Dermis blood vessel endothelial cell (primary cell): ENCODE measurements at regions not wholly inside any gene's neighbourhood (a gene's known extent, or its start where the extent isn't known, plus 50 kb on each side); places are given as distances from the start of the nearest gene placed in this dataset.

Experiments used
- DNase-seq: peaks from one replicate; pipeline ENCODE4 v3.0.0; 2010

GRCh38 chr6:109315341-109316110 is 66.7 kb downstream of the CD164 start:
- DNase-seq, result no peak

GRCh38 chr6:109314313-109314712 is 68.0 kb downstream of the CD164 start:
- DNase-seq, result no peak

- no peak for DNase-seq
Observed at GRCh38 chr6:109313139-109313538, 69.1 kb downstream of the CD164 start.

- no peak for DNase-seq
Observed at GRCh38 chr6:109311471-109311870, 70.8 kb downstream of the CD164 start.

DNA sequence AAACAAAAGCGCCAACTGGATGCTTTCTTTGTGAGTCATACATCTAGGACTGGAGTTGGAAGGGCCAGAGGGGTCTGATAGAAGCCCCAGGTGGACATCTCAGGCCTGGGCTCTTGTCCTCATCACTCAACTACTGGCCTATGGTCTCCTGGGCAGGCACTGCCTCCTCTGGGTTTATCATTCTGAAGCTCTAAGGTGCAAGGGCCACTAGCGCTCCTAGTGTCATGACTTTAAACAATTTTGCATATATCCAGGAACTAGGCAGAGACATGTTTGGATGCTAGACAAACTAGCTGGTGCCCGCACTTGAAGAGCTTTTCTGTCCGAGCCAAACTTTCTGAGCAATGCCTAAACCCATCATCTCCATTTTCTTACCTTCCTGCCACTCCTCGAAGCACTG is 72.3 kb downstream of the CD164 start:
- DNase-seq, result no peak

DNA sequence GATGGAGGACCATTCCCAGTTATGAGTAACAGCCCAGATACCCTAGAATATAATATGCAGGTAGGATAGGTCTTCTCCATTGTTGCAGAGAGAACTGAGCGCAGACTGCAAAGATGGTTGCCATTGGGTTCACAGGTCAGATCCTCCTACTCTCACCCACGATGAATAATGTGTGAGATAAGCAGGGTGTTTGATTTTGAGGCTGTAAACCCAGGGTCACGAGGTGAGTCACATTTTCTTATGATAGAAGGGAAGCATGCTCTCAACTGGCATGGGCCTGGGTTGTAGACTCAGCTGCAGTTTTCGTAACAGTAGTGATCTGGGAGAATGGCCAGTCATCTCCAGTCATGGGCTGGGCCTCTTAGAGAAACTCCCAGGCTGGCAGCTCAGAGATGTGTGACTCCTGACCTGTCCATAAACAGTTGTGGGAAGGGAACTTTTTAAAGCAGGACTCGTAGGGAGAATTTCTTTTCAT is 74.2 kb downstream of the CD164 start:
- DNase-seq, result no peak

GRCh38 chr6:109306733-109307132 is 75.5 kb downstream of the CD164 start:
- no peak for DNase-seq

DNA sequence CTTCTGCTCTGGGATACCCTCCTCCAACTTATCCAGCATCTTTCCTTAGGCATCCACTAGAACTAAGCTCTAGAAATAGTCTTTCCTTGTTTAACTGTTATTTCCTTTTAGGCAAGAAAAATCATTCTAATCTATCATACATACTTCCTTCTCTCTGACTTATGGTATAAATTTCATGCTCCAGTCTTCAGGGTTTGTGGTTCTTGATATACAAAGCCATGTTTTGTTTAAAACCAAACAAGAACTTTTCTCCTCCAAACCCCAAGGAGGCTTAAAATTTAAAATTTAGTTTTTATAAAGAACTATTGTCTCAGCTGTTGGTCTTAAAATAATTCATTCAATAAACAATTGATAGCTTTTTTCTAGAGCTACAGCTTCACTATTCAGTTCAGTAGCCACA is 77.2 kb downstream of the CD164 start:
- no peak for DNase-seq

DNA sequence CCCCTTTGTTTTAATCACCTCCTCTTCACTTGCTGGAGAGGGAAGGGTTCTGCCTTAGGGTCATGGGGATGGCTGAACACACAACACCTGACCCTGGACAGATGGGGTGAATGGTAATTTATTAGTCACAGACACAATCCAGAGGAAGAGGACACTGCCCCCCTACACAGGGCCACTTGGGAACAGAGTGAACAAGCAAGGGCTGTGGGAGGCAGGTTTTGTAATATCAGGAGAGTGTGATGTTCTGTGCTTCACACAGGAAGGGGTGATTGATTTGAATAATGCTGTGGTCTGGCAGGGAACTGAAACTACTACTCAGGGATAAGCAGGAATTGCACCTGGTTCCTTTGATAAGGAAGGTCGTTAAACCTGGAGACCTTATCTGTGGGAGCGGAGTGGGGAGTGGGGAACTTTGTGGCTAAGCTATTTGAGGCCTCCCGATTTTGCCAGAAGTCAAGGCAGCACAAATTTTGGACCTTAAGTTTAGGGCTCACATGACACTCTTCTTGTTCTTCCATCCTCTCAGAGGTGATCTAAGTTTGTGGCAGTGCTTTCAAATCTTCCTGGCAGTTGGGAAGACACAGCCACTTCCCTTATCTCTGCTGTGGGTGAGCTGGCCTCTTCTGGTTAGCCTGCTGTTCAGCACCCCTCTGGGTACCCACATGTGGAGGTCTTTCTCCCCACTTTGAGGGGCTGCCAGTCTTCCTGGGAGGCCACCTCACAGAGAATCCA is 77.8 kb downstream of the CD164 start:
- DNase-seq, result no peak

- DNase-seq, result no peak
Observed at GRCh38 chr6:109303640-109304283, 78.5 kb downstream of the CD164 start.

GRCh38 chr6:109303164-109303563 is 79.1 kb downstream of the CD164 start:
- no peak for DNase-seq

DNA sequence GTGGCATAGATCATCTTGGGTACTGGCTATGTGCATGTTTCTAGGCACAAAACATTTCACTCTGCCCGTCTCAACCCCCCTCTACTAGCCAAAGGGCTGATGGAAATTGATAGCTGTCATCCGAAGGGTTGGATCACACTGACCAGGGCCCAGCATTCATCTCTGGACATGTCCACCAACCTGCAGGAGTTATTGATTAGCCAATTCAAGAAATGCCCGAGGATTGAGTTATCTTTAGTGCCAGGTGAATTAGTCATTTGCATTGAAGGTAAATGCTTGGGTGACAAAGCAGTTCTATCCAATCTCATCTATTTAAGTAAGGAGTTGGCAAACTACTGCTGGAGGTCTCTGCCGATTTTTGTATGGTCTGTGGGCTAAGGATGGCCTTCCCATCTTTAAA is 80.1 kb downstream of the CD164 start:
- no peak for DNase-seq

GRCh38 chr6:109301418-109301817 is 80.8 kb downstream of the CD164 start:
- DNase-seq, result no peak

DNA sequence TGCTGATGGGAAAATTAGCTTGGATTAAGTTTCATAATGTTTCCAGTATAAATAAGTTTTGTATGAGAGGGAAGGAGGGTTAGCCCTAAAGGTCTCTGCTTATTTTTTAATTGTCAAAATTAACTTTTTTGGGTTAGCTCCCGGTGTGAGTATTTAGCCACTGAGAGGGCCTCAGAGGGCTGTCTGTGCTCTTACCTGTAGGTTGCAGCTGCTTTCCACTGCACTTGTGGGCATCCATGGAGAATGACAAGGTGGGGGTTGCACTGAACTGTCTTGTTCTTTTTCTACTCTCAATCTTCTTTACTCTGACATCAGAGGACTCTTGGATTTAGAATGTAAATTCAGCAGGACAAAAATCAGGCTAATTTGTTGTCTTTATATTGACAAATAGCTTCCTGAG is 81.4 kb downstream of the CD164 start:
- DNase-seq, result no peak

DNA sequence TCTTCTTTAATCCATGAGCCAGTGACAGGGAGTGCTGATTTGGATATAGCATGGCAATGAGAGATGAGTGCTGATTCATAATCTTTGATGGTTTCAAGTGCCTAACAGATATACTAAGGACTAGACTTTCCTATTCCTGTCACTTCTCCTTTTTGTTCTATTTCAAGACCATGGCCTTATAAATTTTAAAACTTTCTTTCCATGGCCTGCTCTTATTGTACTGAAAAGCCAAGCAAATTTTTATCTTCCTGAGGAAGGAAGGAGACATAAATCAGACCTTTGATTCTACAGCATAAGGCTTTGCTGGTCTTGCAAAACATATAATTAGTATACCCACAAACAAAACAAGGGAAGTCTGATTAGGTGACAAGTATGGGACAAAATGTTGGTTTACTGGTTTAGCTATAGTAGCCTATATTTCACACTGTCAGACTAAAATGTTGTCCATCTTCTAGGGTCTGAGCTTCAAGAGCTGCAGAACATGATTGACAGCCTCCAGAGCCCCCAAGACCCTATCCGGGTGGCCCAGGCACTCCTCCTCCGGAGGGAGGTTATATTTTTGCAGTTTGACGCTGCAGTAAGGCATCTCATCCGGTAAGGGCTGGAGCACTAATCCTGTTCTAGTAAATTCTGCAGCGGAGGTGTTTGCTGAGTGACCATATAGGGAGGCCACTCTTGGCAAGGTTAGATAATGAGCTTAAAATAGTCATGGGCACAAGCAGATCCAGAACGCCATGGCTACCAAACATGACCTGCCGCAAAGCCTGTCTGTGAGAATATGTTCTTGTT is 82.3 kb downstream of the CD164 start:
- no peak for DNase-seq

- DNase-seq, result no peak
Observed at GRCh38 chr6:109299265-109299607, 83.0 kb downstream of the CD164 start.

- no peak for DNase-seq
Observed at GRCh38 chr6:109298605-109299264, 83.5 kb downstream of the CD164 start.

DNA sequence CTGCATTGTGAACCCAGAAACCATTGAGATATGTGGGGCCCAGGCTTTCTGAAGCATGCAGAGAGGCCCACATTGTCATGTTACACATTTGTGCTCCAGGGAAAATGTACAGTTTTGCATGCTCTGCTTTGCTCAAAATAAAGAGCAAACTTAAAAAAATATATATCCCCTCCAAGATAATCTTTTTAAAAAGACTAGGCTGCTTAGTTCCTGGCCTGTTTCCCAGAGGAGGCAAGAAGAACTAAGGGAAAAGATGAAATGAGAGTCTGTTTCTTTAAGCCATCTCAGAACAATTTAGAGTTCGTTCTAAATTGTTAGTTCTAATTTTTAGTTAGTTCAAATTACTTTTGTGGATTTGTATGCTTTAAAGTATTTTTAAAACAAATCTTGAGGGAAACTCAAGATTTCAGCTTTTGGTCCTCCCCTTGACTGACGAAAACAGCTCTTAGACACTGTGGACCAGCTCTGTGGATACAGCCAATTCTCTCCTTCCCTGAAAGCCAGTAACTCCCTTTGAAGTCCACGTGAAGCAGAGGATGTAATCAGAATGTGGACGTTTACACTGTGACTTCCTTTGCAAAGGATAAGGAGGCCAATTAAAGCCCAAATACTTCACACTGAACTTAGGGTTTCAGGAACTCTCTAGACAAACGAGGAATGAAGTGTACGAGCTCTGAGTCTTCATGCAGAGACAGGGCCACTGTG is 84.7 kb downstream of the CD164 start:
- no peak for DNase-seq

GRCh38 chr6:109296971-109297372 is 85.3 kb downstream of the CD164 start:
- no peak for DNase-seq

DNA sequence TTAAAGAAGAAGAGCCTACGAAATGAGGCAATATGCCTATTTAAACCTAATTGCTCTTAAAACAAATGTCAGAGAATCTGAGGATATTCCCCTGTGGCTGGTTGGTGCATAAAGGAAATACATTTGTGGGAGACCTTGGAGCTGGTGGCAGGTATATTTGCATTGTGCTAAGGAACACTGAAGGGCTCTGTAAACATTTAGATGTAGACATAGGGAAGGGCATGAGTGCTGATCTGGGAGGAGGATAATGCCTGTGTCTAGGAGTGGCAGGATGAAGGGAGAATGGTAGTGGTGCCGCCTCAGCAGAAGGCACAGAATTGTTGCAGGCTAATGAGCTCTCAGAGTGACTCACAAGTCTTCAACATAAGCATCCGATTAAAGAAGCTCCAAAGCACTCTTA is 85.8 kb downstream of the CD164 start:
- no peak for DNase-seq

DNA sequence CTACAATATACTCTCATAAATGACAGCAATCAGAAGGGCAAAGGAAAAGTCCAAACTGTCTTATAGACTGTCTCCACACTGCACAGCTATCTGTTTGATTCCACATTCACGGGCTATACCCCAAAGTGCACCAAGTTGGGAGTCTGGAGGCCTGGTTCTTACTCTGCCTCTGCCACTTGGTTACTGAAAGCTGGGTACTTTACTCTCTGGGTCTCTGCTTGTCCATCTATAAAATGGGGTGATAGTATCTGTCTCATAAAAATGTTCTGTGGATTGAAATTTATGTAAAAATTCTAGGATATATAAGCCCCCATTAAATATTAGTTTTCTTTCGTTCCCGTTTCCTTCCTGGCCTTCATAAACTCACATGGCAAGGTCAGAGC is 86.5 kb downstream of the CD164 start:
- DNase-seq, result no peak
